Activated CD4-positive, alpha-beta memory T cell treated with anti-CD3 and anti-CD28 coated beads, Interleukin-2, amount 10 ng/mL, durations not matched to agents 7 days and 5 days (primary cell): ENCODE measurements at regions not wholly inside any gene's neighbourhood (a gene's known extent, or its start where the extent isn't known, plus 50 kb on each side); places are given as distances from the start of the nearest gene placed in this dataset.
"Not testable (repeated sequence)": the region's sequence is repeated elsewhere in the genome, so short reads cannot be mapped to it uniquely, and the experiment has no call there.

Experiments
- CTCF ChIA-PET: fragments of 350-600 bp; sonication (Branson Sonifier 250); formaldehyde crosslinking; loops from one replicate; lab custom pipeline; 2021; ENCODE audit warnings: antibody characterized with exemption, inconsistent platforms; lab: Charles Lee
- POLR2A ChIA-PET: fragments of 350-600 bp; sonication (Branson Sonifier 250); formaldehyde crosslinking; loops from one replicate; lab custom pipeline; 2021; ENCODE audit warnings: antibody characterized with exemption; lab: Charles Lee
- DNase-seq: peaks from one replicate; pipeline ENCODE4 v3.0.0-alpha.2; 2020
- H3K27ac Mint-ChIP-seq: one replicate; pipeline ENCODE4 v1.8.0; 2021; ENCODE audit warnings: mild to moderate bottlenecking, mixed read lengths
- H3K27me3 Mint-ChIP-seq: one replicate; pipeline ENCODE4 v1.8.0; 2021; ENCODE audit warnings: mixed read lengths
- H3K36me3 Mint-ChIP-seq: one replicate; pipeline ENCODE4 v1.8.0; 2021; ENCODE audit warnings: low read depth, mixed read lengths
- H3K4me1 Mint-ChIP-seq: one replicate; pipeline ENCODE4 v1.8.0; 2021; ENCODE audit warnings: mixed read lengths
- H3K4me3 Mint-ChIP-seq: one replicate; pipeline ENCODE4 v1.8.0; 2021; ENCODE audit warnings: mild to moderate bottlenecking, mixed read lengths
- H3K9me3 Mint-ChIP-seq: one replicate; pipeline ENCODE4 v1.8.0; 2021; ENCODE audit warnings: mixed read lengths

- H3K27me3 Mint-ChIP-seq: no peaks in the 10 kb centered on the region
- H3K36me3 Mint-ChIP-seq: no peaks in the 10 kb centered on the region
- CTCF ChIA-PET: no interaction called here
- no peak overlapping the region for H3K27ac Mint-ChIP-seq
- H3K4me3 Mint-ChIP-seq: no peak overlapping the region
- POLR2A ChIA-PET: no interaction called here
- no peaks in the 10 kb centered on the region for H3K4me1 Mint-ChIP-seq
- no peak for DNase-seq
- peaks cover 28% of the 10 kb centered on the region for H3K9me3 Mint-ChIP-seq
Observed at GRCh38 chr7:68873616-68874015, 724.7 kb upstream of the AUTS2 start.

- DNase-seq: no peak
- POLR2A ChIA-PET: no interaction called here
- H3K27me3 Mint-ChIP-seq: no peaks in the 10 kb centered on the region
- H3K4me3 Mint-ChIP-seq: no peak overlapping the region
- H3K9me3 Mint-ChIP-seq: peaks cover 17% of the 10 kb centered on the region
- CTCF ChIA-PET: no interaction called here
- no peaks in the 10 kb centered on the region for H3K4me1 Mint-ChIP-seq
- H3K36me3 Mint-ChIP-seq: no peaks in the 10 kb centered on the region
- H3K27ac Mint-ChIP-seq: no peak overlapping the region
Observed at GRCh38 chr7:68875857-68876256, 722.4 kb upstream of the AUTS2 start.

- H3K27ac Mint-ChIP-seq, H3K27me3 Mint-ChIP-seq, H3K36me3 Mint-ChIP-seq, POLR2A ChIA-PET, H3K4me1 Mint-ChIP-seq, CTCF ChIA-PET, DNase-seq, H3K9me3 Mint-ChIP-seq, H3K4me3 Mint-ChIP-seq: not testable (repeated sequence)
Observed at GRCh38 chr7:68887116-68887515, 711.2 kb upstream of the AUTS2 start.

- POLR2A ChIA-PET: no interaction called here
- CTCF ChIA-PET: no interaction called here
- DNase-seq: no peak
- H3K27ac Mint-ChIP-seq: no peak overlapping the region
- no peak overlapping the region for H3K4me3 Mint-ChIP-seq
- peaks cover 6% of the 10 kb centered on the region for H3K9me3 Mint-ChIP-seq
- no peaks in the 10 kb centered on the region for H3K36me3 Mint-ChIP-seq
- H3K4me1 Mint-ChIP-seq: no peaks in the 10 kb centered on the region
- no peaks in the 10 kb centered on the region for H3K27me3 Mint-ChIP-seq
Observed at GRCh38 chr7:68888971-68889385, 709.3 kb upstream of the AUTS2 start.

GRCh38 chr7:68892236-68892635 is 706.0 kb upstream of the AUTS2 start:
- Mint-ChIP-seq H3K27me3 (no peaks in the 10 kb centered on the region), H3K4me1 (no peaks in the 10 kb centered on the region), H3K36me3 (no peaks in the 10 kb centered on the region), H3K9me3 (peaks cover 16% of the 10 kb centered on the region), H3K27ac (no peak overlapping the region), H3K4me3 (no peak overlapping the region)
- DNase-seq: no peak
- CTCF ChIA-PET: interaction anchor here (0.6 kb wide), 1 partner anchor 89 kb away, joined by 4 read pairs; no protein-coding TSS in a partner anchor
- POLR2A ChIA-PET: no interaction called here

- ChIA-PET CTCF (no interaction called here), POLR2A (no interaction called here)
- Mint-ChIP-seq H3K27ac (no peak overlapping the region), H3K36me3 (no peaks in the 10 kb centered on the region), H3K4me1 (no peaks in the 10 kb centered on the region), H3K27me3 (no peaks in the 10 kb centered on the region), H3K9me3 (peaks cover 20% of the 10 kb centered on the region), H3K4me3 (no peak overlapping the region)
- no peak for DNase-seq
Observed at GRCh38 chr7:68893411-68893810, 704.9 kb upstream of the AUTS2 start.

GRCh38 chr7:68899156-68899555 is 699.1 kb upstream of the AUTS2 start:
- DNase-seq, H3K36me3 Mint-ChIP-seq, H3K27ac Mint-ChIP-seq, H3K4me1 Mint-ChIP-seq, H3K27me3 Mint-ChIP-seq, H3K4me3 Mint-ChIP-seq, CTCF ChIA-PET, POLR2A ChIA-PET: not testable (repeated sequence)
- peaks cover 30% of the 10 kb centered on the region for H3K9me3 Mint-ChIP-seq

GRCh38 chr7:68900096-68900495 is 698.2 kb upstream of the AUTS2 start:
- Mint-ChIP-seq H3K9me3 (peaks cover 28% of the 10 kb centered on the region), H3K4me3 (no peak overlapping the region), H3K27me3 (no peaks in the 10 kb centered on the region), H3K36me3 (no peaks in the 10 kb centered on the region), H3K4me1 (no peaks in the 10 kb centered on the region), H3K27ac (no peak overlapping the region)
- ChIA-PET POLR2A (no interaction called here), CTCF (no interaction called here)
- no peak for DNase-seq

GRCh38 chr7:68904630-68905029 is 693.6 kb upstream of the AUTS2 start:
- H3K27ac Mint-ChIP-seq: no peak overlapping the region
- no peak overlapping the region for H3K4me3 Mint-ChIP-seq
- H3K9me3 Mint-ChIP-seq: peaks cover 23% of the 10 kb centered on the region
- CTCF ChIA-PET: no interaction called here
- H3K36me3 Mint-ChIP-seq: no peaks in the 10 kb centered on the region
- POLR2A ChIA-PET: no interaction called here
- H3K4me1 Mint-ChIP-seq: no peaks in the 10 kb centered on the region
- no peaks in the 10 kb centered on the region for H3K27me3 Mint-ChIP-seq
- DNase-seq: no peak

GRCh38 chr7:68911754-68912153 is 686.5 kb upstream of the AUTS2 start:
- H3K36me3 Mint-ChIP-seq: no peaks in the 10 kb centered on the region
- no peaks in the 10 kb centered on the region for H3K4me1 Mint-ChIP-seq
- DNase-seq: no peak
- POLR2A ChIA-PET: no interaction called here
- no peak overlapping the region for H3K4me3 Mint-ChIP-seq
- peaks cover 18% of the 10 kb centered on the region for H3K9me3 Mint-ChIP-seq
- H3K27me3 Mint-ChIP-seq: no peaks in the 10 kb centered on the region
- CTCF ChIA-PET: no interaction called here
- no peak overlapping the region for H3K27ac Mint-ChIP-seq

GRCh38 chr7:68914006-68914405 is 684.3 kb upstream of the AUTS2 start:
- CTCF ChIA-PET: no interaction called here

GRCh38 chr7:68917041-68917651 is 681.1 kb upstream of the AUTS2 start:
- no peak for DNase-seq
- H3K4me3 Mint-ChIP-seq: no peak overlapping the region
- POLR2A ChIA-PET: no interaction called here
- no peak overlapping the region for H3K27ac Mint-ChIP-seq
- H3K4me1 Mint-ChIP-seq: no peaks in the 10 kb centered on the region
- H3K9me3 Mint-ChIP-seq: peaks cover 26% of the 10 kb centered on the region
- CTCF ChIA-PET: no interaction called here
- H3K27me3 Mint-ChIP-seq: no peaks in the 10 kb centered on the region
- no peaks in the 10 kb centered on the region for H3K36me3 Mint-ChIP-seq

More at GRCh38 chr7:68914006-68914405, 684.3 kb upstream of the AUTS2 start:
- no peak for DNase-seq
- H3K27ac Mint-ChIP-seq: no peak overlapping the region
- no peaks in the 10 kb centered on the region for H3K4me1 Mint-ChIP-seq
- no peaks in the 10 kb centered on the region for H3K27me3 Mint-ChIP-seq
- POLR2A ChIA-PET: no interaction called here
- H3K36me3 Mint-ChIP-seq: no peaks in the 10 kb centered on the region
- H3K9me3 Mint-ChIP-seq: peaks cover 22% of the 10 kb centered on the region
- no peak overlapping the region for H3K4me3 Mint-ChIP-seq

- H3K4me3 Mint-ChIP-seq: no peak overlapping the region
- H3K4me1 Mint-ChIP-seq: no peaks in the 10 kb centered on the region
- no peak for DNase-seq
- ChIA-PET POLR2A (no interaction called here), CTCF (no interaction called here)
- no peaks in the 10 kb centered on the region for H3K27me3 Mint-ChIP-seq
- no peak overlapping the region for H3K27ac Mint-ChIP-seq
- peaks cover 27% of the 10 kb centered on the region for H3K9me3 Mint-ChIP-seq
- no peaks in the 10 kb centered on the region for H3K36me3 Mint-ChIP-seq
Observed at GRCh38 chr7:68918621-68919020, 679.7 kb upstream of the AUTS2 start.

GRCh38 chr7:68922850-68923249 is 675.4 kb upstream of the AUTS2 start:
- Mint-ChIP-seq H3K9me3 (peaks cover 36% of the 10 kb centered on the region), H3K27ac (no peak overlapping the region), H3K4me1 (no peaks in the 10 kb centered on the region), H3K27me3 (no peaks in the 10 kb centered on the region), H3K36me3 (no peaks in the 10 kb centered on the region), H3K4me3 (no peak overlapping the region)
- ChIA-PET POLR2A (no interaction called here), CTCF (no interaction called here)
- no peak for DNase-seq
